OCI-LY7 (cell line): ENCODE measurements at regions not wholly inside any gene's neighbourhood (a gene's known extent, or its start where the extent isn't known, plus 50 kb on each side); places are given as distances from the start of the nearest gene placed in this dataset.

Experiments
- CTCF ChIP-seq: fragments of 200-600 bp; sonication (generic); conservative IDR thresholded peaks from 2 replicates; pipeline ENCODE4 v1.5.1; 2014; ENCODE audit warnings: mild to moderate bottlenecking, antibody characterized with exemption, low read length, moderate library complexity, mixed read lengths
- EZH2phosphoT487 ChIP-seq: fragments of 200-600 bp; sonication (generic); IDR thresholded peaks from 2 replicates; pipeline ENCODE4 v1.6.1; 2018; ENCODE audit warnings: low read depth, borderline replicate concordance, mild to moderate bottlenecking, mixed run types, antibody characterized with exemption, low read length, moderate library complexity, mixed read lengths

GRCh38 chr3:15977090-15977489 lies 179.3 kb upstream of the ANKRD28 start:
- no peak for TF ChIP-seq EZH2phosphoT487
- TF ChIP-seq CTCF: no peak
